ENCODE measurements at regions not wholly inside any gene's neighbourhood (a gene's known extent, or its start where the extent isn't known, plus 50 kb on each side); places are given as distances from the start of the nearest gene placed in this dataset.

DNA sequence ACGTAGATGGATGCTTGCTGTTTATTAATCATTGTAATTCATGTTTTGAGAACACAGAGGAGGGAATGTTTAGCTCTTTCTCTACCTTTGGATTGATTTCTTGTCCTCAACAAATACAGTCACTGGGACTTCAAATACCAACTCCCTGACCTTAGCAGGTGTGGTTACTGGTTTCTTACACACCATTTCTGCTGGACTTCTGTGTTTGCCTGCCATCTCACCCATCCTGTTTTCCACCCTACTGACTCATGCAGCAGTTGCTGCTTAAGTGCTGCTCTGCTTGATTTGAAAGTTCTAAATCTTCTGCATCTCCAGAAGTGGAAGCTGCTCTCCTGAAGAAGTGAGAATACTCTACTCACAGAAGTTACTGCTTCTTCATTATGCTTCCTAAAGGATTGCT lies 170.3 kb downstream of the ZPLD1 start:
- DNase-seq, result no peak

- no peak for DNase-seq
Observed at GRCh38 chr3:102608875-102609274, 174.1 kb downstream of the ZPLD1 start.

DNA sequence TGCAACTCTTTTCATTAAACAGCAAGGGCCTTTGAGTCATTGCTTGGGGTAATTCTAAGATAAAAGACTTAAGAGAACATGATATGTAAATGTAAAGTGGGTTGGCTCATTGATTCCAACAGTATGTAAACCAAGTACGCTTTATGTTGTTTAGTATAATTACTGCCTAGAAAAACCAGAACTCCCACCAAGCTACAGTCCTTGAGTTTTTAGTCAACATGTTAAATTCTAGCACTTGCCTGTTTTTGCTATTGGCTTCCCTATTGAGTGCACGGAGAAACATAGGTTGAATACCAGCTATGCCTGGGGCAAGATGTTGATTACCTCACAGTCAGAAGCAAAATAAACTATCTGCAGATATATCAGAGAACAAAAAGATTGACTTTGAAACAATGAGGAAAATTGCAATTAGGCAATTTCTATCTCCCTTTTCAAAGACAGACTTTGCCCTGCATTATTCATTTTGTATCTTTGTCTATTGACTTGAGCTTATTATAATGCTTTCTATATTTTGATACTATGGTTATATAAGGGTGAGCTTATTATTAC lies 179.3 kb downstream of the ZPLD1 start:
- DNase-seq, result no peak

- no peak for DNase-seq
Observed at GRCh38 chr3:102614585-102614984, 179.8 kb downstream of the ZPLD1 start.

GRCh38 chr3:102617381-102617780 lies 182.6 kb downstream of the ZPLD1 start:
- DNase-seq, result no peak

DNA sequence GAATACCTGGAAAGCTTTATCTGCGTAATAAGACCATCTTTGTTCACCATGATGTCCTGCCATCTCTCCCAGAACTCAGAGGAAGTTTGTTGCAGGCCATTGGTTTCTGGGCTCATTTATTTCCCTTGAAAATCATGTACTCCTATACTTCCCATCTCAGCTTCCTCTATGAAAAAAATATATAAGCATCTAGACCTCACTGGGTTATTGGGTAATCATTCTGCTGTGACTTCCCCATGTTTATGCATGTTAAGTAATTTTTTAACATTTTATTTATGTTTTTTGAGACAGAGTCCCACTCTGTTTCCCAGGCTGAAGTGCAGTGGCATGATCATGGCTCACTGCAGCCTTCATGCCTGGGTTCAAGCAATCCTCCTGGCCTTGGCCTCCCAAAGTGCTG lies 184.5 kb downstream of the ZPLD1 start:
- no peak for DNase-seq

GRCh38 chr3:102629943-102630342 lies 195.1 kb downstream of the ZPLD1 start:
- no peak for DNase-seq

DNA sequence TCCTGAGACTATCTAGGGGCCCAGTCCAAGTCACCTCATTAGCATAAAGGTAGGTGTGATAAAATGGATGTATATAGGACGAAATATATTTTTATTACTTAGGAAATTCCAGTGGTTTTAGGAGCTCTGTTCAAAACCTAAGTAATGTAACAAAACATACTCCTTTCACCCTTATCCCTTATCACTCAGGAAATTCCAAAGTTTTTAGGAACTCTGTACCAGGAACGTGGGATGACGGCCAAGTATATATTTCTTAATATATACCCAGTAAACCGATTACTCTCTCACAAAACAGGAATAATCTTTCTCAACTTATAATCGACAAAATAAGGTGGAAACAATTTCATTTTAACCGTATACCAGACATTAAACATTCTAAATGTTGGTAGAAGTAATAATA lies 195.7 kb downstream of the ZPLD1 start:
- no peak for DNase-seq

DNA sequence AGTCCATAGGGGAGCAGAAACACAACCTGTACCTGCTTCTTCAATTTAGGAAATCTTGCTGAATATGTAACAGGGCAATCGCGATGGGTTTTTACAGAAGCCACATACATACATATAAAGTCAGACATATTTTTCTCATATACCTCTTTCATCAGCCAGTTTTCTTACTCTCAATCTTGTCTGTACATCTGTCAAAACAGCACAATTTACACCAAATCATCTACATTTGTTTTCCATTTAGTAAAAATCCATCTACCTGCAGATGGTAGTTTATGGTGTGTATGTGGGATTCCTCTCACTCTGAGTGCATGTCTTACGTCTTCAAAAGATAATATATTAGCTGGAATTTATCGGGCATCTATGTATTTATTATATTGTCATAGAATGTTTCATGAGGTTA lies 208.7 kb downstream of the ZPLD1 start:
- DNase-seq, result no peak

GRCh38 chr3:102646557-102646956 lies 211.7 kb downstream of the ZPLD1 start:
- DNase-seq, result no peak

DNA sequence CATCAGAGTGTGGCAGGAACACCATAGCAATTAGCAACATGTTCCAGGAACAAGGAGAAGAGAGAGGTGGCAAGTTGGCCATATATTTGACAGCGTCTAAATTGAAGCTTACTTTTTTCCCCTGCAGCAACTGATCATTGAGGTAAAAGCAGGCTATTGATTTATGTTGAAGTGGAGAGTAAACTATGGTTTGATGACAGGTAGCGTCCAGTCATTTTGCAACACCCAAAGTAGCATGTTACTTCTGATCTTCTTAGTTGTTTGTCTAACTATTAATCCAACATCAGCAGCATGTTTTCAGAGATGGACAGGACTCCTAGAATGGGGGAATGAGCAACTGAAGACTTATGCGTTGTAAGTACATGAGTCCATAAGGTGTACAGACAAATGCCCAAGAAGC lies 225.8 kb downstream of the ZPLD1 start:
- no peak for DNase-seq

- no peak for DNase-seq
Observed at GRCh38 chr3:102661707-102662497, 227.1 kb downstream of the ZPLD1 start.

GRCh38 chr3:102662498-102662772 lies 227.6 kb downstream of the ZPLD1 start:
- DNase-seq, result no peak

DNA sequence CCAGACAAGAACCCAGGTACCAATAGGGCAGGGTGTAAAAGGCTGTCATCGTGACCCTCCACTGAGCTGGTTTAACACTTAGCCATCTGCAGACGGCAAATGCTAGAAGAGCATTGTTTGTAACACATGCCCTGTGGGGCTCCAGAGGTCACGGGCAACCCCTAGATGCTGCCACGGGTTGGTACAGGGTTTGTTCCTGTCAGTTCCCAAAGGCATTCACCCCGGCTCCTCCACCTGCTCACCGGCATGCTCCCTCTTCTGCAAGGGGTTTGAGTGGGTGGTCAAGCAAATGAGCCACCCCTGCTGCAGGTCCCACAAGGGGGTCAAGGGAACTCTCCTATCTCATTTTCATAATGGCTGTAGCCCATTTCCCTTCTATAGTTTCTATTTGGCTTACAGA lies 229.3 kb downstream of the ZPLD1 start:
- DNase-seq, result no peak

DNA sequence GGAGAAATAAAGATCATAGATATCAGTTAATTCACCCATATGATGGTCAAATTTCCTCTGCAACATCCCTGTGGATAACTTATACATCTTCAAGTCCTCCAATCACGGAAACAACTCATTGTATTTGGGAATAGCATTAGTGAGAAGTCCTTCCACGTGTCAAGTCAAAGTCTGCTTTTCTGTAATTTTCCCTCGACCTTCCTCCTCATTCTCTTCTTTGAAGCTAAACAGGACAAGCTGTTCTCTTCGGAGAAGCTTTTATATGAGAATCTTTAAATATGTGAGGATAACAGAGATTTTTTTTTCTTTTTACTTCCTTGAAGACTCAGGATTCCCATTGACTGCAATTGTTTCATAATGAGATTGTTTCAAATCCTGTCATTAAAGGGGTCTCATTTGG lies 230.4 kb downstream of the ZPLD1 start:
- no peak for DNase-seq

- no peak for DNase-seq
Observed at GRCh38 chr3:102668247-102668646, 233.4 kb downstream of the ZPLD1 start.

- DNase-seq, result no peak
Observed at GRCh38 chr3:102670986-102671385, 236.2 kb downstream of the ZPLD1 start.

DNA sequence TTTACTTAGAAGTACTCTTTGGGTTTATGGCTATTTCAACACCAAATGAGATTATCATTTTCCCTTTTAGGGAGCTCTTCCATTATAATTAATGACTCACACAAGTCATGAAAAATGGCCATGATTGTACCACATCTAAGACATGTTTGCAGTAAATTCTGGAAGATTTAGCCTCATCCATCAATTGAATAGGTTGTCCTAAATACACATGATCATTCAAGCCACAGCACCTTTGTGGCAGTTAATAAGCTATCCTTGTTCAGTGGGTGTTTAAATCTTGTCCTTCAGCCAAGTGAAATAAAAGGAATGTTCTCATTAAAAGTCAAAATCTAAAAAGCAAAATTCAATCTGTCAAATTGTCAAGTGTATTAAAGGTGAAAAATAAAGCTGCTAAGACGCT lies 237.5 kb downstream of the ZPLD1 start:
- DNase-seq, result no peak

DNA sequence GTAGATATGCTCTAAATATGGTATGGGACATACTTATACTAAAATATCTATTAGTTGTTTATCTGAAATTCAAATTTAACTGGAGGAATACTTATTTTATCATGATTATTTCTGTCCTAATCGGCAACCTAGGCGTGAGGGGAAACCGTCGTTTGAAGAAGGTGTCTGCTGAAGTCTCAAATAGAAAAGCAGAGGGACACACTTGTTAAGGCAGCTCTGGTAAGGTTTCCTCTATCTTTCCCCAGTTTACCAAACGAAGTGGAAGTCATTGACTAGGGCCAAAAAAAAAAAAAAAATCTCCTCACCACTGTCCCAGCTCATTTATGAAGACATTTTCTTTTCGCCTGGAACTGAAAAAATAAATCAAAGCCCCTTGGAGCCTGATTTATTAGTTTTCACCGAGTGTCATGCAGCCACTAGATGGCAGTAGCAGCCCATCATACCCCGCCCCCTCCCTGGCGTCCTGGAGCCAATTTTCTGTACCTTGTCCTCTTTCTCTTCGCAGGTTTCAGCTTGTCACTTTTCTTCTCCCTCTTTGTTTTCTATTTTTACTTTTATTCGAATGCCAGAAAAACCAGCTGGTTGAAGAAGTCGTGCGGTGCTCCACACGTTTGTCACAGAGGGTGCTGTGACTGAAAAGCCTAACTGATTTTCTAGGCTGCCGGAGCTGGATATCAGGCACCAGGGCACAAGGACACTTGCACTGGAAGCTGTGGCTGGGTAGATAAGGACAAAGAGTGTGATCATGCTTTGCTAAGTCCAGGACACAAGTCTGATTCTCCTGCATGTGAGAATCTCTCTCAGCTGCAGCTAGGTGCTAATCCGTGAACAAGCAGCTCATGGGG lies 238.7 kb downstream of the ZPLD1 start:
- peak; percentile 52 for DNase-seq

- DNase-seq, result no peak
Observed at GRCh38 chr3:102674284-102674683, 239.5 kb downstream of the ZPLD1 start.

DNA sequence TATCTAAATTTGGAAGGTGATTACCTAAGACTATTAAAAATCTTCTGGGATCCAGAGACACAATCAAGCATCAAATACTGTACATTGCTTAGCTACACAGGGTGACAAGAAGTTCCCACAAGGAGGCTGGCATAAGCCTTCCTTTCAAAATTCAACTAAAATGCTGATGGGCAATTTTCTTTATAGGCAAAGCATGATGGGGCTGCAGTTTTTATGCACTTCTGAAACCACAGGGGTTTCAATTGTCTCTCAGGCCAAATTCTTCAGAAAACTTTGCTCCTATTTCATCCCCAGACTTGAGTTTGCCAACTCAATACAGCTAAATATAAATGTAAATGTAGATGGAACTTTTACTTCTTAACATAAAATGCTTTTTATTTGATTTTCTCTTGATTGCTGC lies 241.6 kb downstream of the ZPLD1 start:
- no peak for DNase-seq

DNA sequence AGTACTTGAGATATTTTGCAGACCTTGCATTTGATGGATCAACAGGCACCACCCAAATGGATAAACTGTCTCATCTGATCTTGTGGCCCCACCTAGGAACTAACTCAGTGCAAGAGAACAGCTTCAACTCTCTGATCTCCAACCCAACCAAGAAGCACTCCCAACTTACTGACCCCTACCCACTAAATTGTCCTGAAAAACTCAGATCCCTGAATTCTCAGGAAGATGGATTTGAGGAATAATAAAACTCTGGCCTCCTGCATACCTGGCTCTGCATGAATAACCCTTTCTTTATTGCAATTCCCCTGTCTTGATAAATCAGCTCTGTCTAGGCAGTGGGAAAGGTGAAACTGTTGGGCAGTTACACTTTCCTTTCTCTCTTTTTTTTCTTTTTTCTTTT lies 247.9 kb downstream of the ZPLD1 start:
- DNase-seq, result no peak

GRCh38 chr3:102686792-102687191 lies 252.0 kb downstream of the ZPLD1 start:
- DNase-seq, result no peak

GRCh38 chr3:102687851-102688555 lies 253.2 kb downstream of the ZPLD1 start:
- DNase-seq, result no peak
